Gastroesophageal sphincter (tissue), 4 donors: ENCODE measurements at regions not wholly inside any gene's neighbourhood (a gene's known extent, or its start where the extent isn't known, plus 50 kb on each side); places are given as distances from the start of the nearest gene placed in this dataset.

Experiments used
- ATAC-seq: fragments of 150-250 bp; one replicate; pipeline ENCODE4 v1.9.1; 2016; ENCODE audit warnings: mild to moderate bottlenecking, moderate library complexity
- H3K27ac ChIP-seq, 4 donors: fragments of 200-600 bp; sonication (generic) in 3 of 4; 1 replicate in 3 of 4; 2 replicates in 1 of 4; pipeline ENCODE4 v1.5.1; 2016 to 2019
- H3K27me3 ChIP-seq: fragments of 200-600 bp; sonication (generic); one replicate; pipeline ENCODE4 v1.5.1; 2019
- H3K36me3 ChIP-seq, 2 donors: fragments of 200-600 bp; sonication (generic); one replicate each; pipeline ENCODE4 v1.5.1; 2019; ENCODE audit warnings: control low read depth in 1 of 2
- H3K4me1 ChIP-seq, 3 donors: fragments of 200-600 bp; sonication (generic); 1 replicate in 2 of 3; 2 replicates in 1 of 3; pipeline ENCODE4 v1.5.1; 2016 to 2019; ENCODE audit warnings: control low read depth in 2 of 3
- H3K4me3 ChIP-seq, 2 donors: fragments of 200-600 bp; sonication (generic); one replicate each; pipeline ENCODE4 v1.5.1; 2019; ENCODE audit warnings: mild to moderate bottlenecking in 1 of 2, moderate library complexity in 1 of 2
- H3K9me3 ChIP-seq, 3 donors: fragments of 200-600 bp; sonication (generic); one replicate each; pipeline ENCODE4 v1.5.1; 2017 to 2019; ENCODE audit warnings: control low read depth in 2 of 3
- CTCF ChIP-seq, 4 experiments: fragments of 200-600 bp in 2 of 4; fragments of 450-650 bp in 2 of 4; sonication (generic) in 1 of 4; IDR thresholded peaks; one replicate each; pipeline ENCODE4 v1.5.1; 2017 to 2019; ENCODE audit warnings: antibody characterized with exemption in 4 of 4, mild to moderate bottlenecking in 2 of 4, moderate library complexity in 2 of 4
- EP300 ChIP-seq: sonication (generic); formaldehyde crosslinking; IDR thresholded peaks from one replicate; pipeline ENCODE4 v1.6.1; 2017; ENCODE audit warnings: antibody characterized with exemption, mild to moderate bottlenecking
- POLR2A ChIP-seq, 2 donors: fragments of 450-650 bp; IDR thresholded peaks; one replicate each; pipeline ENCODE4 v1.6.1; 2017; ENCODE audit warnings: antibody characterized with exemption in 2 of 2, mild to moderate bottlenecking in 2 of 2, moderate library complexity in 1 of 2
- POLR2AphosphoS5 ChIP-seq: sonication (generic); formaldehyde crosslinking; IDR thresholded peaks from one replicate; pipeline ENCODE4 v1.6.1; 2017; ENCODE audit warnings: antibody characterized with exemption
- WGBS, 2 donors: methylation state at CpG; one replicate each; pipeline ENCODE4 v1.1.5; 2018; ENCODE audit warnings: low coverage in 1 of 2; 5-methylcytosine and 5-hydroxymethylcytosine counted together

GRCh38 chr5:102700120-102700831 is 54.8 kb upstream of the PAM start:
- H3K4me3 ChIP-seq: no peak overlapping the region
- no peaks in the 10 kb centered on the region for H3K27me3 ChIP-seq
- ATAC-seq: no peak
- no peaks in the 10 kb centered on the region for H3K36me3 ChIP-seq
- H3K27ac ChIP-seq: no peak overlapping the region
- 76 to 82% methylated on average over 1 of the region's 1 CpG for WGBS, 2 donors
- TF ChIP-seq POLR2AphosphoS5: no peak
- TF ChIP-seq POLR2A (IDR thresholded peaks at IDR 0.05): no peak
- TF ChIP-seq EP300: no peak
- no peak for TF ChIP-seq CTCF (IDR thresholded peaks at IDR 0.05)
- no peaks in the 10 kb centered on the region for H3K4me1 ChIP-seq
- no peaks in the 10 kb centered on the region for H3K9me3 ChIP-seq

GRCh38 chr5:102700916-102701315 is 54.2 kb upstream of the PAM start:
- Histone ChIP-seq H3K9me3 (no peaks in the 10 kb centered on the region), H3K27ac (no peak overlapping the region), H3K27me3 (no peaks in the 10 kb centered on the region), H3K4me1 (no peaks in the 10 kb centered on the region), H3K36me3 (no peaks in the 10 kb centered on the region), H3K4me3 (no peak overlapping the region)
- ATAC-seq: no peak
- WGBS, 2 donors: 49 to 56% methylated on average over 2 of the region's 2 CpGs
- TF ChIP-seq POLR2A (IDR thresholded peaks at IDR 0.05) (no peak), POLR2AphosphoS5 (no peak), EP300 (no peak), CTCF (IDR thresholded peaks at IDR 0.05) (no peak)

DNA sequence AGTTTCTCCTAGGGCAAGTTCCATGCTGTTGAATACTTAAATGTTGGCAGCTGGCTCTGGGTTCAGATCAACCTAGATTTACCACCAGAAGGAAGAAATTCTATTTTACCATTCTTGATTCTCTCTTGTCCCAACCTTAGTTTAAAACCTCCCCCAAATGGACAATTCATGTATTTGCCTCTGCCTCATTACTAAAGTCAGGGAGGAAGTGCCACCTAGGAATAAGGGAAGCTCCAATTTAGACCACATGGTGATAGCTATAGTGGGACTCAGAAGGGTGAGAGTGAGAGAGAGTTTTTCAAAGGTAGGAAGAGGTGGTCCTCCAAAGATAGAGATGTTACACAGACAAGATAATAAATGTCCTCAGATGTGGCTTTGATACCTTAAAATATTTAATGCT is 53.4 kb upstream of the PAM start:
- TF ChIP-seq POLR2A (IDR thresholded peaks at IDR 0.05): no peak
- TF ChIP-seq CTCF (IDR thresholded peaks at IDR 0.05): no peak
- TF ChIP-seq POLR2AphosphoS5: no peak
- no peak for TF ChIP-seq EP300
- Histone ChIP-seq H3K4me1 (no peaks in the 10 kb centered on the region), H3K36me3 (no peaks in the 10 kb centered on the region), H3K27me3 (no peaks in the 10 kb centered on the region), H3K27ac (no peak overlapping the region), H3K4me3 (no peak overlapping the region), H3K9me3 (no peaks in the 10 kb centered on the region)
- ATAC-seq: no peak
